ENCODE measurements at regions not wholly inside any gene's neighbourhood (a gene's known extent, or its start where the extent isn't known, plus 50 kb on each side); places are given as distances from the start of the nearest gene placed in this dataset.

- TF ChIP-seq CTCF (IDR thresholded peaks at IDR 0.05) (no peak), POLR2AphosphoS5 (IDR thresholded peaks at IDR 0.05; ENCODE audit: low read depth, low read length) (no peak), TCF7L2 (IDR thresholded peaks at IDR 0.05; ENCODE audit: low read depth, low read length) (no peak)
Measured at GRCh38 chr6:8579372-8579771, 144.0 kb upstream of the SLC35B3 start.

Data from Panc1 (cell line).